Endometrial microvascular endothelial cells (primary cell): ENCODE measurements at regions not wholly inside any gene's neighbourhood (a gene's known extent, or its start where the extent isn't known, plus 50 kb on each side); places are given as distances from the start of the nearest gene placed in this dataset.

Experiments
- in situ Hi-C: cut with HindIII; loops from 2 replicates; pipeline ENCODE4 v1.10.0; 2017; ENCODE audit warnings: low sequenced_read_pairs, low pct_unique_long_range_greater_than_20kb; ENCODE audit errors: inconsistent ontology term

- in situ Hi-C loops = no loop called here
These were observed 84.4 kb downstream of the FOXL1 start for GRCh38 chr16:86662740-86663139.

GRCh38 chr16:86663685-86664521 is 85.6 kb downstream of the FOXL1 start:
- in situ Hi-C loops = no loop called here

- in situ Hi-C loops = no loop called here
These were observed 86.4 kb downstream of the FOXL1 start for GRCh38 chr16:86664522-86665318.

- in situ Hi-C loops = no loop called here
These were observed 86.9 kb downstream of the FOXL1 start for GRCh38 chr16:86665319-86665675.

- in situ Hi-C loops = no loop called here
These were observed 87.6 kb downstream of the FOXL1 start for GRCh38 chr16:86665929-86666328.

- in situ Hi-C loops = no loop called here
These were observed 88.7 kb downstream of the FOXL1 start for GRCh38 chr16:86667035-86667434.

GRCh38 chr16:86668136-86668910 is 90.0 kb downstream of the FOXL1 start:
- in situ Hi-C loops = no loop called here

GRCh38 chr16:86669285-86669805 is 91.0 kb downstream of the FOXL1 start:
- in situ Hi-C loops = no loop called here

GRCh38 chr16:86669937-86670749 is 91.8 kb downstream of the FOXL1 start:
- in situ Hi-C loops = no loop called here

- in situ Hi-C loops = no loop called here
These were observed 92.4 kb downstream of the FOXL1 start for GRCh38 chr16:86670750-86671234.

- in situ Hi-C loops = no loop called here
These were observed 93.3 kb downstream of the FOXL1 start for GRCh38 chr16:86671486-86672178.

- in situ Hi-C loops = no loop called here
These were observed 94.0 kb downstream of the FOXL1 start for GRCh38 chr16:86672179-86672863.

- in situ Hi-C loops = no loop called here
These were observed 95.0 kb downstream of the FOXL1 start for GRCh38 chr16:86673090-86673955.

- in situ Hi-C loops = no loop called here
These were observed 95.7 kb downstream of the FOXL1 start for GRCh38 chr16:86673956-86674453.

GRCh38 chr16:86676254-86676670 is 97.9 kb downstream of the FOXL1 start:
- in situ Hi-C loops = no loop called here

GRCh38 chr16:86679490-86679889 is 101.1 kb downstream of the FOXL1 start:
- in situ Hi-C loops = no loop called here
